ENCODE measurements at regions not wholly inside any gene's neighbourhood (a gene's known extent, or its start where the extent isn't known, plus 50 kb on each side); places are given as distances from the start of the nearest gene placed in this dataset.

GRCh38 chr12:30135776-30136175 lies 352.0 kb upstream of the TMTC1 start:
- H3K36me3 ChIP-seq (ENCODE audit: insufficient read depth, low read length), result no peaks in the 10 kb centered on the region
- H3K79me2 ChIP-seq (ENCODE audit: control insufficient read depth, insufficient read depth, low read length, unreplicated experiment), result no peaks in the 10 kb centered on the region
- no peak overlapping the region for H3K4me3 ChIP-seq (ENCODE audit: low read depth, low read length)
- no peak overlapping the region for H2AFZ ChIP-seq (ENCODE audit: low read length, unreplicated experiment)
- no peaks in the 10 kb centered on the region for H3K4me1 ChIP-seq (ENCODE audit: control insufficient read depth, insufficient read depth, low read length, unreplicated experiment)
- H3K27me3 ChIP-seq (ENCODE audit: insufficient read depth, low read length), result no peaks in the 10 kb centered on the region; the same call in 1 of the 2 replicates
- H3K27ac ChIP-seq (ENCODE audit: low read depth, low read length), result no peak overlapping the region

DNA sequence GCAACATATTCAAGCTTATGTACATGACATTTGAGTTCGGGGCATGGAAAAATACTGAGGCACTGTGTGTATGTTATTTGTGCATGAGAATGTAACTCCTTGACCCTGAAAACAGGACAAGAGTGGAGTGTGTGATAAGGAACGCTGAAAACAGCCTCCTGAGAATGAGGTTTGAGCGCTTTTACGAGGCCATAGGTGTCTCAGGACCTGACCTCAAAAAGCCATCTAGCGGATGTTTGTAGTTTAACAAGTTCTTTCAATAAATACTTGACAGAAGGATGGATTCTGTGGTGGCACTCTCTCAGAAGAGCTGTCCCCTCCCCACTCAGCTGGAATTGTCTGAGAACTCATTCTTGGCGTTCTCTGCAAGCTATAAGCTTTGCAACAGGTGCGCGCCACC lies 350.5 kb upstream of the TMTC1 start:
- no peaks in the 10 kb centered on the region for H3K4me1 ChIP-seq (ENCODE audit: control insufficient read depth, insufficient read depth, low read length, unreplicated experiment)
- no peak overlapping the region for H3K27ac ChIP-seq (ENCODE audit: low read depth, low read length)
- no peak overlapping the region for H2AFZ ChIP-seq (ENCODE audit: low read length, unreplicated experiment)
- H3K36me3 ChIP-seq (ENCODE audit: insufficient read depth, low read length), result no peaks in the 10 kb centered on the region
- no peaks in the 10 kb centered on the region for H3K79me2 ChIP-seq (ENCODE audit: control insufficient read depth, insufficient read depth, low read length, unreplicated experiment)
- no peak overlapping the region for H3K4me3 ChIP-seq (ENCODE audit: low read depth, low read length)
- no peaks in the 10 kb centered on the region; the same call in 1 of the 2 replicates for H3K27me3 ChIP-seq (ENCODE audit: insufficient read depth, low read length)

DNA sequence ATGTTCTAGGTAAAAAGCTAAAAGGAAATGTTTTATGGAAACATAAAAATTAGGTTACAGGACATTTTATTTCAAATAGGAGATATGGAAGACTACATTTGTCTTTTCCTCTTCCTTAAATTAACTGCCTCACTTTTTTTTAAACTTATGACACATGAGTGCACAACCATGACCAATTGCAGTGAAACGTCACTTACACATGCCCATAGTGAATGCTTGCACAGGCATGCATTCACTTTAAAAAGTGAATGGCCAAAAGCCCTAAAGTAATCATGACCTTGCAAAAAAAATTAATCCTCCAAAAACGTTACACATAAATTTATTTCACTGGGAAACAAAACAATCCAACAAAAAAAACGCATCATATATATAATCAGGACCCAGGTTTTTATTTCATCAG lies 343.2 kb upstream of the TMTC1 start:
- no peaks in the 10 kb centered on the region for H3K4me1 ChIP-seq (ENCODE audit: control insufficient read depth, insufficient read depth, low read length, unreplicated experiment)
- H3K36me3 ChIP-seq (ENCODE audit: insufficient read depth, low read length), result no peaks in the 10 kb centered on the region
- no peaks in the 10 kb centered on the region for H3K79me2 ChIP-seq (ENCODE audit: control insufficient read depth, insufficient read depth, low read length, unreplicated experiment)
- no peak overlapping the region for H3K27ac ChIP-seq (ENCODE audit: low read depth, low read length)
- H3K4me3 ChIP-seq (ENCODE audit: low read depth, low read length), result no peak overlapping the region
- H2AFZ ChIP-seq (ENCODE audit: low read length, unreplicated experiment), result no peak overlapping the region
- H3K27me3 ChIP-seq (ENCODE audit: insufficient read depth, low read length), result no peaks in the 10 kb centered on the region; the same call in 1 of the 2 replicates

GRCh38 chr12:30120522-30120921 lies 336.8 kb upstream of the TMTC1 start:
- Histone ChIP-seq H2AFZ (ENCODE audit: low read length, unreplicated experiment) (no peak overlapping the region), H3K79me2 (ENCODE audit: control insufficient read depth, insufficient read depth, low read length, unreplicated experiment) (no peaks in the 10 kb centered on the region), H3K36me3 (ENCODE audit: insufficient read depth, low read length) (no peaks in the 10 kb centered on the region), H3K27ac (ENCODE audit: low read depth, low read length) (no peak overlapping the region), H3K4me3 (ENCODE audit: low read depth, low read length) (no peak overlapping the region), H3K4me1 (ENCODE audit: control insufficient read depth, insufficient read depth, low read length, unreplicated experiment) (no peaks in the 10 kb centered on the region), H3K27me3 (ENCODE audit: insufficient read depth, low read length) (no peaks in the 10 kb centered on the region)

GRCh38 chr12:30117483-30117882 lies 333.7 kb upstream of the TMTC1 start:
- Histone ChIP-seq H3K27ac (ENCODE audit: low read depth, low read length) (no peak overlapping the region), H3K79me2 (ENCODE audit: control insufficient read depth, insufficient read depth, low read length, unreplicated experiment) (no peaks in the 10 kb centered on the region), H2AFZ (ENCODE audit: low read length, unreplicated experiment) (no peak overlapping the region), H3K4me3 (ENCODE audit: low read depth, low read length) (no peak overlapping the region), H3K36me3 (ENCODE audit: insufficient read depth, low read length) (no peaks in the 10 kb centered on the region), H3K27me3 (ENCODE audit: insufficient read depth, low read length) (no peaks in the 10 kb centered on the region), H3K4me1 (ENCODE audit: control insufficient read depth, insufficient read depth, low read length, unreplicated experiment) (no peaks in the 10 kb centered on the region)

GRCh38 chr12:30111719-30112118 lies 328.0 kb upstream of the TMTC1 start:
- H3K79me2 ChIP-seq (ENCODE audit: control insufficient read depth, insufficient read depth, low read length, unreplicated experiment), result no peaks in the 10 kb centered on the region
- no peak overlapping the region for H2AFZ ChIP-seq (ENCODE audit: low read length, unreplicated experiment)
- H3K36me3 ChIP-seq (ENCODE audit: insufficient read depth, low read length), result no peaks in the 10 kb centered on the region
- no peak overlapping the region for H3K27ac ChIP-seq (ENCODE audit: low read depth, low read length)
- no peak overlapping the region for H3K4me3 ChIP-seq (ENCODE audit: low read depth, low read length)
- peaks cover 7% of the 10 kb centered on the region for H3K4me1 ChIP-seq (ENCODE audit: control insufficient read depth, insufficient read depth, low read length, unreplicated experiment)
- H3K27me3 ChIP-seq (ENCODE audit: insufficient read depth, low read length), result no peaks in the 10 kb centered on the region

DNA sequence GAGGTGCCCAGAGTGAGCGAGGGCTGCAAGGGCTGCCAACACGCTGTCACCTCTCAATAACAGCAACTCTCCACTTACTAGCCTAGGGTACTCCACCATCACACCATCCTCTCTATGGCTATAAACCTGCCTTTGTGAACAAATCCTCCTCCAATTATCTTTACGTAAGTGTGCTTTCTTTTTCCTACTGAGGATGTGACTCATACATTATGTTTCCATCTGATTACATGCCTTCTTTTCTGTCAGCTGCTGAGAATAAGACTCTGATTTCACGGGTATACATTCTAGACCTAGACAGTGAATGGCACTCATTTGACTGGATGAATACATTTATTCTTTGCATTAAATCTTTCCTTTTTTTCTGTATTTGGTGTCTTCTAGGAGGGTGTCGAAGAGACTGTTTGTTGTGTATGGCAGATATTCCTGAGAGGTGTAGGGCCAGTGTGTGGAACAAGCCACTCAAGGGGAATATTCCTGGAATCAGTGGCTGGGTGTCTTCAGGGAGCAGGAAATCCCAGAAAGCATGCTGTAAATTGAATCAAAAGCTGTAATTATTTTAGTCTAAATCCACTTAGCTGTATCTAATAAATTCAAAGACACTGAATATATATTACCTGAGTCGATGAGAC lies 327.3 kb upstream of the TMTC1 start:
- H3K36me3 ChIP-seq (ENCODE audit: insufficient read depth, low read length), result no peaks in the 10 kb centered on the region
- no peaks in the 10 kb centered on the region for H3K79me2 ChIP-seq (ENCODE audit: control insufficient read depth, insufficient read depth, low read length, unreplicated experiment)
- H2AFZ ChIP-seq (ENCODE audit: low read length, unreplicated experiment), result no peak overlapping the region
- no peak overlapping the region for H3K4me3 ChIP-seq (ENCODE audit: low read depth, low read length)
- no peak overlapping the region; the same call in 1 of the 2 replicates for H3K27ac ChIP-seq (ENCODE audit: low read depth, low read length)
- H3K27me3 ChIP-seq (ENCODE audit: insufficient read depth, low read length), result no peaks in the 10 kb centered on the region
- peaks cover 7% of the 10 kb centered on the region for H3K4me1 ChIP-seq (ENCODE audit: control insufficient read depth, insufficient read depth, low read length, unreplicated experiment)

GRCh38 chr12:30110498-30110897 lies 326.8 kb upstream of the TMTC1 start:
- no peaks in the 10 kb centered on the region for H3K36me3 ChIP-seq (ENCODE audit: insufficient read depth, low read length)
- peaks cover 7% of the 10 kb centered on the region for H3K4me1 ChIP-seq (ENCODE audit: control insufficient read depth, insufficient read depth, low read length, unreplicated experiment)
- no peak overlapping the region for H2AFZ ChIP-seq (ENCODE audit: low read length, unreplicated experiment)
- no peak overlapping the region for H3K27ac ChIP-seq (ENCODE audit: low read depth, low read length)
- H3K4me3 ChIP-seq (ENCODE audit: low read depth, low read length), result no peak overlapping the region
- no peaks in the 10 kb centered on the region for H3K27me3 ChIP-seq (ENCODE audit: insufficient read depth, low read length)
- no peaks in the 10 kb centered on the region for H3K79me2 ChIP-seq (ENCODE audit: control insufficient read depth, insufficient read depth, low read length, unreplicated experiment)

DNA sequence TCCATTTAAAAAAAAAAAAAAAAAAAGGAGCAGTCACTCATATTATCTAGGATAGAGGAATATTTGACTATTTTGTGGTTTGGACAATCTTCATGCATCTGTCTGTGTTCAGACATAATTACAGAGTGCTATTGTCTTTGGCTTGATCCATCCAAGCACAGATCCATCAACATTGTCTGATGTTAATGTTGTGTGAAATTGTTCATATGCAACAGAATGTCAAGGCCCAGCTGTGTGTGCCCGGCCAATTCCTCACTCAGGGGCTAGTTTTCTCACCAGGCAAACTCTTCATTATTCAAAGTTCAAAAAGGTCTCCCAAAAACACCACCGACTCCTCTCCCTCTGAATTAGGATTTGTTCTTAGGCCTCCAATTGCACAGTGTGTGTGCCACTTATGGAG lies 324.9 kb upstream of the TMTC1 start:
- Histone ChIP-seq H3K36me3 (ENCODE audit: insufficient read depth, low read length) (no peaks in the 10 kb centered on the region), H3K4me1 (ENCODE audit: control insufficient read depth, insufficient read depth, low read length, unreplicated experiment) (peaks cover 7% of the 10 kb centered on the region), H3K79me2 (ENCODE audit: control insufficient read depth, insufficient read depth, low read length, unreplicated experiment) (no peaks in the 10 kb centered on the region), H3K4me3 (ENCODE audit: low read depth, low read length) (no peak overlapping the region), H3K27ac (ENCODE audit: low read depth, low read length) (no peak overlapping the region), H2AFZ (ENCODE audit: low read length, unreplicated experiment) (no peak overlapping the region), H3K27me3 (ENCODE audit: insufficient read depth, low read length) (no peaks in the 10 kb centered on the region)

GRCh38 chr12:30106204-30106965 lies 322.6 kb upstream of the TMTC1 start:
- no peak overlapping the region for H3K27ac ChIP-seq (ENCODE audit: low read depth, low read length)
- H3K4me1 ChIP-seq (ENCODE audit: control insufficient read depth, insufficient read depth, low read length, unreplicated experiment), result peaks cover 4% of the 10 kb centered on the region
- no peak overlapping the region for H3K4me3 ChIP-seq (ENCODE audit: low read depth, low read length)
- no peaks in the 10 kb centered on the region for H3K79me2 ChIP-seq (ENCODE audit: control insufficient read depth, insufficient read depth, low read length, unreplicated experiment)
- H3K27me3 ChIP-seq (ENCODE audit: insufficient read depth, low read length), result no peaks in the 10 kb centered on the region
- no peaks in the 10 kb centered on the region; the same call in 1 of the 2 replicates for H3K36me3 ChIP-seq (ENCODE audit: insufficient read depth, low read length)
- H2AFZ ChIP-seq (ENCODE audit: low read length, unreplicated experiment), result peak overlapping the region; percentile 34

DNA sequence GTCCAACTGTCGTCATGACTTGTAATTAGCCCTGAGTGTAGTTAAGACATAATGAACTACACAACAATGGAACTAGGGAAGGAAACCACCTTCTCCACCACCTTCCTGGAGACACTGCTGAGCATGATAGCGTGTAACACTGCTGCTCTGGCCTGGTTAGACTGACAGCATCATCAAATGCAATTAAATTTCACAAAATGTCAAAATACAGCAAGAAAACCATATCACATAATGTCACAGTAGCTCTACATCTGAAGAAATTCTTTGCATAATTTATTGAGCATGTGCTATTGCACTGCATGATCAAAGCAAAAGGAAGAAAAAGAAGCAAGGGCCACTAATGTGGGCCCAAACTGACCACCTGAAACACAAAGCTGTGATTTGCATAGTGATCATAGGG lies 321.8 kb upstream of the TMTC1 start:
- Histone ChIP-seq H3K27me3 (ENCODE audit: insufficient read depth, low read length) (no peaks in the 10 kb centered on the region), H2AFZ (ENCODE audit: low read length, unreplicated experiment) (no peak overlapping the region), H3K27ac (ENCODE audit: low read depth, low read length) (no peak overlapping the region), H3K4me1 (ENCODE audit: control insufficient read depth, insufficient read depth, low read length, unreplicated experiment) (no peaks in the 10 kb centered on the region), H3K36me3 (ENCODE audit: insufficient read depth, low read length) (no peaks in the 10 kb centered on the region; the same call in 1 of the 2 replicates), H3K4me3 (ENCODE audit: low read depth, low read length) (no peak overlapping the region), H3K79me2 (ENCODE audit: control insufficient read depth, insufficient read depth, low read length, unreplicated experiment) (no peaks in the 10 kb centered on the region)

Measured in ACC112 (cell line).